AG04449 (cell line): ENCODE measurements at regions not wholly inside any gene's neighbourhood (a gene's known extent, or its start where the extent isn't known, plus 50 kb on each side); places are given as distances from the start of the nearest gene placed in this dataset.

Experiments used
- CTCF ChIA-PET: fragments of 350-600 bp; formaldehyde crosslinking; extraction: SDS; loops from one replicate; lab custom pipeline; 2021; ENCODE audit warnings: antibody characterized with exemption; lab: Yijun Ruan, JAX
- POLR2A ChIA-PET: fragments of 400-600, 350-600 bp; formaldehyde crosslinking; extraction: SDS; loops from one replicate; lab custom pipeline; 2020; ENCODE audit warnings: antibody characterized with exemption, inconsistent platforms; lab: Yijun Ruan, JAX
- DNase-seq: peaks from one replicate; pipeline ENCODE4 v3.0.0-alpha.2; 2010; ENCODE audit warnings: low read depth, low spot score
- H3K4me3 ChIP-seq: 2 replicates; pipeline ENCODE4 v1.5.1; 2011; ENCODE audit warnings: low read depth, mild to moderate bottlenecking, control low read depth, low read length
- CTCF ChIP-seq: IDR thresholded peaks from one replicate; pipeline ENCODE4 v1.5.1; 2011; ENCODE audit warnings: mild to moderate bottlenecking, moderate library complexity, low read length, control low read depth, inconsistent platforms; ENCODE audit not compliant: insufficient read depth; ENCODE audit errors: missing control alignments

GRCh38 chr5:15056988-15057592, 185.5 kb upstream of the ANKH start:
- POLR2A ChIA-PET = no interaction called here
- CTCF ChIA-PET = no interaction called here
- no peak for TF ChIP-seq CTCF

GRCh38 chr5:15044521-15044920, 172.9 kb upstream of the ANKH start:
- CTCF ChIA-PET = no interaction called here
- DNase-seq = no peak
- POLR2A ChIA-PET = no interaction called here
- TF ChIP-seq CTCF = no peak
- no peak overlapping the region for H3K4me3 ChIP-seq

More at GRCh38 chr5:15056988-15057592, 185.5 kb upstream of the ANKH start:
- DNase-seq = no peak
- no peak overlapping the region for H3K4me3 ChIP-seq

- POLR2A ChIA-PET = no interaction called here
- CTCF ChIA-PET = no interaction called here
- no peak overlapping the region for H3K4me3 ChIP-seq
- TF ChIP-seq CTCF = no peak
- no peak for DNase-seq
These were observed 165.8 kb upstream of the ANKH start for GRCh38 chr5:15037247-15037908.

- DNase-seq = no peak
- no peak overlapping the region for H3K4me3 ChIP-seq
- ChIA-PET POLR2A (no interaction called here), CTCF (no interaction called here)
- TF ChIP-seq CTCF = no peak
These were observed 162.8 kb upstream of the ANKH start for GRCh38 chr5:15034379-15034778.

GRCh38 chr5:15031180-15031579, 159.6 kb upstream of the ANKH start:
- no peak for DNase-seq
- CTCF ChIA-PET = interaction anchor here (0.6 kb wide), 2 partner anchors 18 to 349 kb away, joined by 3 read pairs; no protein-coding TSS in a partner anchor
- no peak for TF ChIP-seq CTCF
- H3K4me3 ChIP-seq = no peak overlapping the region
- POLR2A ChIA-PET = no interaction called here

GRCh38 chr5:15027764-15028163, 156.2 kb upstream of the ANKH start:
- TF ChIP-seq CTCF = no peak
- CTCF ChIA-PET = interaction anchor here (0.9 to 2.1 kb wide), 7 partner anchors 24 to 968 kb away, joined by 3 to 9 read pairs (median 3); no protein-coding TSS in a partner anchor
- DNase-seq = no peak
- no peak overlapping the region for H3K4me3 ChIP-seq
- POLR2A ChIA-PET = no interaction called here
